ENCODE measurements at regions not wholly inside any gene's neighbourhood (a gene's known extent, or its start where the extent isn't known, plus 50 kb on each side); places are given as distances from the start of the nearest gene placed in this dataset.
A peak's percentile ranks its signal among the peaks of the same experiment; 100 is the strongest.
"Not testable (repeated sequence)": the region's sequence is repeated elsewhere in the genome, so short reads cannot be mapped to it uniquely, and the experiment has no call there.

GRCh38 chr2:228768818-228769217 is 502.3 kb downstream of the PID1 start:
- no peak overlapping the region for H3K4me3 ChIP-seq
- H3K9me3 ChIP-seq: no peaks in the 10 kb centered on the region
- no peaks in the 10 kb centered on the region for H3K27me3 ChIP-seq
- no peaks in the 10 kb centered on the region for H3K4me1 ChIP-seq
- peak overlapping the region in 2 of 5 donors; percentile 68 to 75 for H3K27ac ChIP-seq
- DNase-seq: peak in 1 of 2 donors; percentile 14
- H3K36me3 ChIP-seq: no peaks in the 10 kb centered on the region
- no peak for TF ChIP-seq CTCF (IDR thresholded peaks at IDR 0.05)
- TF ChIP-seq POLR2AphosphoS5 (IDR thresholded peaks at IDR 0.05): no peak
- no peak for TF ChIP-seq POLR2A (IDR thresholded peaks at IDR 0.05)
- no peak for TF ChIP-seq EP300 (IDR thresholded peaks at IDR 0.05)
- intact Hi-C loops (cut with DNase I; ENCODE audit: low total_unique reads): no loop called here
- WGBS, 5 donors: 75 to 89% (median 78%) methylated on average over 1 of the region's 1 CpG

GRCh38 chr2:228768141-228768540 is 502.9 kb downstream of the PID1 start:
- H3K9me3 ChIP-seq; DNase-seq; H3K4me3 ChIP-seq; H3K4me1 ChIP-seq; H3K27me3 ChIP-seq; H3K36me3 ChIP-seq; intact Hi-C loops (cut with DNase I; ENCODE audit: low total_unique reads): not testable (repeated sequence)
- 54 to 65% (median 59%) methylated on average over 3 of the region's 3 CpGs for WGBS, 5 donors
- peak overlapping the region in 1 of 5 donors; percentile 13 for H3K27ac ChIP-seq

- Histone ChIP-seq H3K4me3 (no peak overlapping the region), H3K27me3 (no peaks in the 10 kb centered on the region), H3K27ac (no peak overlapping the region), H3K4me1 (no peaks in the 10 kb centered on the region), H3K36me3 (no peaks in the 10 kb centered on the region), H3K9me3 (no peaks in the 10 kb centered on the region)
- 74 to 90% (median 85%) methylated on average over 2 of the region's 2 CpGs for WGBS, 5 donors
- no peak for TF ChIP-seq CTCF (IDR thresholded peaks at IDR 0.05)
- TF ChIP-seq POLR2A (IDR thresholded peaks at IDR 0.05): no peak
- TF ChIP-seq EP300 (IDR thresholded peaks at IDR 0.05): no peak
- no peak for TF ChIP-seq POLR2AphosphoS5 (IDR thresholded peaks at IDR 0.05)
- no peak for DNase-seq
- intact Hi-C loops (cut with DNase I; ENCODE audit: low total_unique reads): no loop called here
Observed at GRCh38 chr2:228767196-228767595, 503.9 kb downstream of the PID1 start.

GRCh38 chr2:228763379-228763981 is 507.6 kb downstream of the PID1 start:
- 53 to 60% (median 54%) methylated on average over 5 of the region's 5 CpGs for WGBS, 5 donors
- H3K4me3 ChIP-seq: no peak overlapping the region
- TF ChIP-seq POLR2A (IDR thresholded peaks at IDR 0.05) (no peak), EP300 (IDR thresholded peaks at IDR 0.05) (no peak), POLR2AphosphoS5 (IDR thresholded peaks at IDR 0.05) (no peak), CTCF (IDR thresholded peaks at IDR 0.05) (no peak)
- intact Hi-C loops (cut with DNase I; ENCODE audit: low total_unique reads): no loop called here
- H3K9me3 ChIP-seq: no peaks in the 10 kb centered on the region
- no peaks in the 10 kb centered on the region for H3K27me3 ChIP-seq
- H3K27ac ChIP-seq: no peak overlapping the region
- H3K36me3 ChIP-seq: no peaks in the 10 kb centered on the region
- no peaks in the 10 kb centered on the region for H3K4me1 ChIP-seq
- no peak for DNase-seq

GRCh38 chr2:228762565-228762964 is 508.5 kb downstream of the PID1 start:
- intact Hi-C loops (cut with DNase I; ENCODE audit: low total_unique reads): no loop called here
- DNase-seq: no peak
- no peak overlapping the region for H3K27ac ChIP-seq
- H3K4me1 ChIP-seq: no peaks in the 10 kb centered on the region
- no peaks in the 10 kb centered on the region for H3K27me3 ChIP-seq
- H3K4me3 ChIP-seq: no peak overlapping the region
- H3K36me3 ChIP-seq: no peaks in the 10 kb centered on the region
- H3K9me3 ChIP-seq: no peaks in the 10 kb centered on the region
- TF ChIP-seq POLR2AphosphoS5 (IDR thresholded peaks at IDR 0.05) (no peak), EP300 (IDR thresholded peaks at IDR 0.05) (no peak), POLR2A (IDR thresholded peaks at IDR 0.05) (no peak), CTCF (IDR thresholded peaks at IDR 0.05) (no peak)
- 72 to 97% (median 79%) methylated on average over 2 of the region's 2 CpGs for WGBS, 5 donors

- H3K27ac ChIP-seq; DNase-seq; H3K36me3 ChIP-seq; H3K27me3 ChIP-seq; intact Hi-C loops (cut with DNase I; ENCODE audit: low total_unique reads); H3K4me3 ChIP-seq; H3K9me3 ChIP-seq; H3K4me1 ChIP-seq: not testable (repeated sequence)
- 92 to 96% (median 94%) methylated on average over 23 to 25 of the region's 25 CpGs for WGBS, 5 donors
Observed at GRCh38 chr2:228755661-228756060, 515.4 kb downstream of the PID1 start.

All from stomach (tissue), 8 donors.